Keratinocyte (primary cell): ENCODE measurements at regions not wholly inside any gene's neighbourhood (a gene's known extent, or its start where the extent isn't known, plus 50 kb on each side); places are given as distances from the start of the nearest gene placed in this dataset.

Experiments
- CTCF ChIP-seq, 3 experiments: IDR thresholded peaks in 1 of 3; conservative IDR thresholded peaks in 1 of 3; optimal IDR thresholded peaks in 1 of 3; 2 replicates in 2 of 3; 3 replicates in 1 of 3; pipeline versions ENCODE3 to v1.5.1; 2011; ENCODE audit warnings: low read length in 3 of 3, mild to moderate bottlenecking in 3 of 3, moderate library complexity in 2 of 3, control low read depth in 1 of 3, inconsistent platforms in 1 of 3; ENCODE audit not compliant: insufficient read depth in 2 of 3; ENCODE audit errors: extremely low read depth in 1 of 3
- EZH2 ChIP-seq: IDR thresholded peaks from one replicate; pipeline ENCODE4 v1.6.1; 2012; ENCODE audit warnings: inconsistent platforms, mild to moderate bottlenecking, low read length, moderate library complexity

GRCh38 chr6:95095855-95096254 is 481.5 kb upstream of the MANEA start:
- TF ChIP-seq CTCF (optimal IDR thresholded peaks at IDR 0.05 in 1 of 3, IDR thresholded peaks at IDR 0.05 in 1 of 3, conservative IDR thresholded peaks at IDR 0.05 in 1 of 3; ENCODE audit: extremely low read depth in 1 of 3, insufficient read depth in 2 of 3, low read length in 3 of 3) = no peak
- no peak for TF ChIP-seq EZH2
